RCC 7860 (cell line): ENCODE measurements at regions not wholly inside any gene's neighbourhood (a gene's known extent, or its start where the extent isn't known, plus 50 kb on each side); places are given as distances from the start of the nearest gene placed in this dataset.
"Not testable (repeated sequence)": the region's sequence is repeated elsewhere in the genome, so short reads cannot be mapped to it uniquely, and the experiment has no call there.

Experiments
- DNase-seq: peaks from one replicate; pipeline ENCODE4 v3.0.0-alpha.2; 2015; ENCODE audit warnings: low spot score
- FAIRE-seq: peaks from 2 replicates; lab custom pipeline; 2012; peaks lifted over from hg19 to GRCh38; lab: Jason Lieb, UNC

GRCh38 chr10:114872519-114873087 lies 51.0 kb downstream of the FHIP2A start:
- DNase-seq: no peak
- no peak for FAIRE-seq

DNA sequence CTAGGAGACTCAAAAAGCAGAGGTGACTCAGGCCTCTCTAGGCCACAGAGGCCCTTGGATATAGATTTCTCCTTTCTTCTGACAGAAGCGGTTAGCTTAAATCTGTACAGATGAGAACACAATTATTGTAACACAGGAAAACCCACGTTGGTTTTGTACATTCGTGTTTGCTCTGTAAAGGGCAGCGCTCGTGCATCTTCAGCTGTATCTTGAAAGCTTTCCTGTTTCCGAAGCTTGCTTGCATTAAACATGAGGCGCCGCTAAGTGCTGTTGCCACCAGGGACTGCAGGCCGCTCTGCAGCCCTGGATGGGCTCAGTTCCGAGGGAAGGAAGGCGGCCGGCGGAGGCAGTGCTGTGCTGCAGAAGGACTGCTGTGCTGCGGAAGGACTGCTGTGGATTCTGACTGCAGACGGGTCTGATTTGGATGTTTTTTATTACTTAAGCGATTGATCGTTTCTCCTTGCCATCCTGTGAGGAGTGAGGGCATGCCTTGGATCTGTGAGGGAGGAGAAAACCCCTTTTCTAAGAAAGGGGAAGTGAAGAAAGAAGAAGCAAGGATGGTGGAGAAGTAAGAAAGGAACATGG lies 53.3 kb downstream of the FHIP2A start:
- no peak for DNase-seq
- no peak for FAIRE-seq

GRCh38 chr10:114875590-114876081 lies 54.1 kb downstream of the FHIP2A start:
- not testable (repeated sequence) for FAIRE-seq, DNase-seq

DNA sequence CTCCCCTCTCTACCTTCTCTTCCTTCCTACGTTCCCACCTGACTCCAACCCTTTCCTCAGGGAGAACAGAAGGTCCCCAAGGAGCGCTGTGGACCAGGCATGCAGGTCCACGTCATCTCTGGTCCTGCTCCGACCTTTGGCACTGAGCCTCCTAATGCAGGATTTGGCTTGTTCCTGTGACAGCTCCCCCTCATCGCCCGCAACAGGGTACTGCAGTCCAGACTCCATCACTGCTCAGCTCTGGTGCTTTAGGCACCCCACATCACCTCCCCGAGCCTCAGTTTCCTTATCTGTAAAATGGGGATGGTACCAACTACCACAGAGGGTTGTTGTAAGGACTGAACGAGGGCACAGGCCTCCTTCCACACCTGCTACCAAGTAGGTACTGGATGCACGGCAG lies 54.6 kb downstream of the FHIP2A start:
- FAIRE-seq: no peak
- DNase-seq: no peak

DNA sequence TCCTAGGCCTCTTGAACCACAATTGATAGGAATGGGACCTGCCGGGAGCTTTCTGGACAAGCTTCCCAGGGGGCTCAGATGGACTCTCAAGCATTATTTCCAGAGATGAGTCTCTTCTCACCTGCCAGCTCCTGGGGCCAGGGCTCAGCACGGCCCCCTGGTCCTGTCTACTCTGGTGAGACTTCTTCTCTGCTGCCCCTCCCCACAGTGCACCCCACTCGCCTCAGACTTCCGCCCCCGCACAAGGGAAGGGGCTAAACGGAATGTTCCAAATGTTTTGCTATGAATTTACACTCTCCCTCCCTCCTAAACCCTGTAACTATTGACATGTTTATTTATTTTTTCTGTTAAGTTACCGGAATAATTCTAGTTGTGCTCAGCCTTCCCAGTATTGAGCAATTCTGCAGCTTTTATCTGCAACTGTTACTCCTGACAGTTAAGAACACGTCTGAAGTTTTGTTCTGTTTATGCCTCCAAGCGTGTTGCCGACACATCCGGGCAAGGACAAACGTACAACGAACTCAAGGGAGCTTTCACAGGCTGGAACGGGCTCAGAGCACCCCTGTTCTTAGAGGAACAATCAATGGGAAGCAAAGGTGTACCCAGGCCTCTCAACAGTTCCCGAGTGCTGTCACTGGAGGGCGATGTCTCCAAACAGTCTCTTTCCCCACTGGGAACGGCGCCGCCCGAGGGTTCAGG lies 55.2 kb downstream of the FHIP2A start:
- FAIRE-seq (peak; percentile 40), DNase-seq (peak; percentile 60)

GRCh38 chr10:114877301-114877644 lies 55.7 kb downstream of the FHIP2A start:
- DNase-seq: no peak
- FAIRE-seq: no peak

DNA sequence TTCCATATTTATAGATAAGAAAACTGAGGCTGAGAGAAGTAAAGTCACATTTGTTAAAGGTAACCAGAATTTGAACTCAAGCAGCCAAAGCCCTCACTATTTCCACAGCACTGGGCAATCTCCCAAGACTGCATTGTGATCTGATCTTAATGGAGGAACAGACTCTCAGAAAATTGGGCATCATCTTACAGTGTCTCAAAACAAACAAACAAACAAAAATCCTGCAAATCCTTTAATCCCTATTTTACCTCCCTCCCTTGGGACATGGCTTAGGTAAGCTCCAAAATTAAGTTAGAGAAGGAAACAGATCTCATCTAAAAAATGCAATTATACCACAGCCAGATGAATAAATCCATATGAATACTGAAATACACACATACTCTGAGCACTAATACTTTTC lies 57.5 kb downstream of the FHIP2A start:
- DNase-seq: no peak
- no peak for FAIRE-seq

DNA sequence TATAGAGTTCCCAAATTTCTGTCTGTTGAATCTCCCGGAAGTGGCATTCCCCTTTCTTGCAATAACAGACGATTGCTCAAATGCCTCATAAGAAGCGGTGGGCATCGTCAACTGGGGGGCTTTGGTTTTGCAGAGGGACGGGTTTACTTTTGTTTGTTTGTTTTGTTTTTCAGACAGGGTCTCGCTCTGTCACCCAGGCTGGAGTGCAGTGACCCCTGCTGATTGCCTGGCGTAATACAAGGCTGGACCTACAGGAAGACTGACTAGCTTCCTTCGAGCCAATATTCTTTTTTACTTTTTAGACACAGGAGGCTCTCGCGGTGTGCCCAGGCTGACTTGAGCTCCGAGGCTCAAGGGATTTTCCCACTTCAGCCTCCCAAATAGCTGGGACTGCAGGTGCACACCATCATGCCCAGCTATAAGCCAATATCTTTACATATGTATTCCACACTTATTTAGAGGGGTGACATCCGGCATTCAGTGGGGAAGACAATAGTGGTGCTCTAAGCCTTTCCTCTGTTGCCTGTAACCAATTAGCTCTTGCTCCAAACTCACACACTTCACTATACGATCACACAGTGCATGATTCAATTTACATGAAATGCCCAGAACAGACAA lies 58.1 kb downstream of the FHIP2A start:
- FAIRE-seq (no peak), DNase-seq (no peak)

DNA sequence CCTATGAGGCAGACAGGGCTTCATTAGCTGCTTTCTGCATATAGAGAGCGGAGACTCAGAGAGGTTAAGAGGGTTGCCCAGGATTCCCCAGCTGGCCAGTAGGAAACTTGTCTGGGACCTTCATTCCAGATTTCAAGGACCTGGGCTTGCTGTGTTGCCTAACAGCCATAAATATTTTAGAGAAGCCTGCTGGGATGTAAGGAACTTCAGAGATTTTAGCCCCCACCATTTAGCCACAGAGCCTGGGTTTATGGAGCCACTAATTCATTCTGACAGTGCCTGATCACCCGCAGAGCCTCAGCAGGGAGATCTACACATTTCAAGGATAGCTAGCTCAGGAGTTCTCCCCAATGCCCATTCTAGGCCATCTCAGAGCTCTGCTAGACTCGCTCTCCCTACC lies 56.6 kb upstream of the TRUB1 start:
- FAIRE-seq: no peak
- no peak for DNase-seq

DNA sequence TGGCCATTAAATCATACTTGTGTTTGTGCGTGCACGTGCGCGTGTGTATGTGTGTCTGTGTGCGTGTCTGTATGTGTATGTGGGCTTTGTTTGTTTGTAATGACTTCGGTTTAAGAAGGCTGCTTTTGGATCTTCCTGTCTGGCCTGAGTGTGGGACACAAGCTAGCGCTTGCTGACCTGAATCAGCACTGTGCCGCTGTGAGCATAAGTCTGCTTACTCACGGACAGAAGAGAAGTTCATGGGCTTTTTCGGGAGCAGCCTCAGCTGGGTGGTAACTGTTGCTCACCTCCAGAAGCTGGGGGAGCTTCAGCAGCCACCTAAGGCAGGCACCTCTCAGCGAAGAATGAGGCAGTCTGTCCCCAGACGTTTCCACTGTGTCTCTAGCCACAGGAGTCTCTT lies 56.1 kb upstream of the TRUB1 start:
- no peak for FAIRE-seq
- no peak for DNase-seq

DNA sequence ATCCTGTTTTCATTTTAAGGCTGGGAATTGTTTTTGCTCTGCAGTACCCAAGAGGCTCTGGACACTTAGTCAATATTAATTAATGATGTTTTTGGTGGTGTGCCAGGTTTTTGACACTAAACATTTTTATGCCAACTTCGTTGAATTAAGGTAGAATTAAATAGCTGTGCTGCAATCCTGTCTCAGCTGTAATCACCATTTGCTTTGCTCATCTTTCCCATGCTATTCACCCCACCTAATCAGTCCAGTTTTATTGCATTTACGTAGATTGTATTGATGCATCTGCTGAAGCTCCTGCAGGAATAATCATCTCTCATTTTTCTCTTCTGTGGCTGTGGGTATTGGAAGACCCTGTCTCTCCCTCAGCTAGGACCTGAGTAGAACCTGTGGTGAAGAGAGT lies 52.6 kb upstream of the TRUB1 start:
- FAIRE-seq: no peak

More for the DNA sequence above, 52.6 kb upstream of the TRUB1 start:
- DNase-seq: no peak
